ENCODE measurements at regions not wholly inside any gene's neighbourhood (a gene's known extent, or its start where the extent isn't known, plus 50 kb on each side); places are given as distances from the start of the nearest gene placed in this dataset.

- TF ChIP-seq CTCF (conservative IDR thresholded peaks at IDR 0.05; ENCODE audit: low read length) (no peak), EZH2phosphoT487 (IDR thresholded peaks at IDR 0.05; ENCODE audit: borderline replicate concordance) (no peak)
Observed at GRCh38 chr1:58874342-58874741, 90.5 kb upstream of the JUN start.

All from Loucy (cell line).